ENCODE measurements at regions not wholly inside any gene's neighbourhood (a gene's known extent, or its start where the extent isn't known, plus 50 kb on each side); places are given as distances from the start of the nearest gene placed in this dataset.

GRCh38 chr14:66312451-66312850 lies 173.7 kb upstream of the CCDC196 start:
- Histone ChIP-seq H3K9me3 (ENCODE audit: insufficient read depth, low read length, severe bottlenecking) (peaks cover 8% of the 10 kb centered on the region), H3K27me3 (ENCODE audit: insufficient read depth, low read length, poor library complexity) (no peaks in the 10 kb centered on the region), H3K36me3 (ENCODE audit: insufficient read depth, low read length) (no peaks in the 10 kb centered on the region), H3K79me2 (ENCODE audit: insufficient read depth, low read length) (no peaks in the 10 kb centered on the region), H3K27ac (ENCODE audit: low read length) (no peak overlapping the region), H3K9ac (ENCODE audit: low read depth, low read length) (no peak overlapping the region), H3K4me2 (ENCODE audit: insufficient read depth, low read length) (no peak overlapping the region), H2AFZ (ENCODE audit: low read depth, low read length) (no peak overlapping the region), H3K4me3 (ENCODE audit: low read depth in 1 of 2, low read length in 2 of 2) (no peak overlapping the region), H3K4me1 (ENCODE audit: insufficient read depth, low read length) (no peaks in the 10 kb centered on the region), H4K20me1 (ENCODE audit: insufficient read depth, low read length) (no peaks in the 10 kb centered on the region)
- DNase-seq (no peak), ATAC-seq (ENCODE audit: insufficient read depth, low read depth) (no peak)
- TF ChIP-seq EZH2 (IDR thresholded peaks at IDR 0.05; ENCODE audit: borderline replicate concordance, low read depth, low read length, severe bottlenecking) (no peak), CTCF (IDR thresholded peaks at IDR 0.05; ENCODE audit: borderline replicate concordance, extremely low read depth, low read length, poor library complexity, severe bottlenecking) (no peak)

GRCh38 chr14:66315098-66315497 lies 171.1 kb upstream of the CCDC196 start:
- H3K27me3 ChIP-seq (ENCODE audit: insufficient read depth, low read length, poor library complexity), result no peaks in the 10 kb centered on the region
- no peak for ATAC-seq (ENCODE audit: insufficient read depth, low read depth)
- H3K4me2 ChIP-seq (ENCODE audit: insufficient read depth, low read length), result no peak overlapping the region
- no peaks in the 10 kb centered on the region for H3K36me3 ChIP-seq (ENCODE audit: insufficient read depth, low read length)
- H4K20me1 ChIP-seq (ENCODE audit: insufficient read depth, low read length), result no peaks in the 10 kb centered on the region
- peaks cover 9% of the 10 kb centered on the region for H3K9me3 ChIP-seq (ENCODE audit: insufficient read depth, low read length, severe bottlenecking)
- H3K4me3 ChIP-seq (ENCODE audit: low read depth in 1 of 2, low read length in 2 of 2), result no peak overlapping the region
- H3K27ac ChIP-seq (ENCODE audit: low read length), result no peak overlapping the region
- H3K4me1 ChIP-seq (ENCODE audit: insufficient read depth, low read length), result no peaks in the 10 kb centered on the region
- no peak overlapping the region for H2AFZ ChIP-seq (ENCODE audit: low read depth, low read length)
- DNase-seq, result no peak
- no peak overlapping the region for H3K9ac ChIP-seq (ENCODE audit: low read depth, low read length)
- no peaks in the 10 kb centered on the region for H3K79me2 ChIP-seq (ENCODE audit: insufficient read depth, low read length)
- TF ChIP-seq CTCF (IDR thresholded peaks at IDR 0.05; ENCODE audit: borderline replicate concordance, extremely low read depth, low read length, poor library complexity, severe bottlenecking), result no peak
- TF ChIP-seq EZH2 (IDR thresholded peaks at IDR 0.05; ENCODE audit: borderline replicate concordance, low read depth, low read length, severe bottlenecking), result no peak

GRCh38 chr14:66315548-66315947 lies 170.6 kb upstream of the CCDC196 start:
- ATAC-seq (ENCODE audit: insufficient read depth, low read depth), result no peak
- H2AFZ ChIP-seq (ENCODE audit: low read depth, low read length), result no peak overlapping the region
- H3K4me1 ChIP-seq (ENCODE audit: insufficient read depth, low read length), result no peaks in the 10 kb centered on the region

More at GRCh38 chr14:66315548-66315947, 170.6 kb upstream of the CCDC196 start:
- H3K9me3 ChIP-seq (ENCODE audit: insufficient read depth, low read length, severe bottlenecking), result peaks cover 9% of the 10 kb centered on the region
- H4K20me1 ChIP-seq (ENCODE audit: insufficient read depth, low read length), result no peaks in the 10 kb centered on the region
- no peaks in the 10 kb centered on the region for H3K27me3 ChIP-seq (ENCODE audit: insufficient read depth, low read length, poor library complexity)
- no peak overlapping the region for H3K4me2 ChIP-seq (ENCODE audit: insufficient read depth, low read length)
- DNase-seq, result no peak
- H3K4me3 ChIP-seq (ENCODE audit: low read depth in 1 of 2, low read length in 2 of 2), result no peak overlapping the region
- H3K79me2 ChIP-seq (ENCODE audit: insufficient read depth, low read length), result no peaks in the 10 kb centered on the region
- H3K36me3 ChIP-seq (ENCODE audit: insufficient read depth, low read length), result no peaks in the 10 kb centered on the region
- TF ChIP-seq CTCF (IDR thresholded peaks at IDR 0.05; ENCODE audit: borderline replicate concordance, extremely low read depth, low read length, poor library complexity, severe bottlenecking) (no peak), EZH2 (IDR thresholded peaks at IDR 0.05; ENCODE audit: borderline replicate concordance, low read depth, low read length, severe bottlenecking) (no peak)
- no peak overlapping the region for H3K27ac ChIP-seq (ENCODE audit: low read length)
- H3K9ac ChIP-seq (ENCODE audit: low read depth, low read length), result no peak overlapping the region
